Fibroblast of pulmonary artery (primary cell): ENCODE measurements at regions not wholly inside any gene's neighbourhood (a gene's known extent, or its start where the extent isn't known, plus 50 kb on each side); places are given as distances from the start of the nearest gene placed in this dataset.
A peak's percentile ranks its signal among the peaks of the same experiment; 100 is the strongest.

ENCODE experiments used
- DNase-seq: peaks from one replicate; pipeline ENCODE4 v3.0.0-alpha.2; 2010; ENCODE audit warnings: low read depth
- H3K4me3 ChIP-seq: replicated peaks from 2 replicates; pipeline ENCODE4 v1.5.1; 2011; ENCODE audit warnings: low read depth, mild to moderate bottlenecking, control low read depth, low read length, moderate library complexity
- CTCF ChIP-seq: IDR thresholded peaks from 2 replicates; pipeline ENCODE4 v1.5.1; 2011; ENCODE audit warnings: mild to moderate bottlenecking, control low read depth, low read length, inconsistent platforms; ENCODE audit errors: missing control alignments

- DNase-seq, result no peak
- no peak overlapping the region for H3K4me3 ChIP-seq
- no peak for TF ChIP-seq CTCF
Observed at GRCh38 chr3:94912656-94913055, 849.8 kb downstream of the NSUN3 start.

DNA sequence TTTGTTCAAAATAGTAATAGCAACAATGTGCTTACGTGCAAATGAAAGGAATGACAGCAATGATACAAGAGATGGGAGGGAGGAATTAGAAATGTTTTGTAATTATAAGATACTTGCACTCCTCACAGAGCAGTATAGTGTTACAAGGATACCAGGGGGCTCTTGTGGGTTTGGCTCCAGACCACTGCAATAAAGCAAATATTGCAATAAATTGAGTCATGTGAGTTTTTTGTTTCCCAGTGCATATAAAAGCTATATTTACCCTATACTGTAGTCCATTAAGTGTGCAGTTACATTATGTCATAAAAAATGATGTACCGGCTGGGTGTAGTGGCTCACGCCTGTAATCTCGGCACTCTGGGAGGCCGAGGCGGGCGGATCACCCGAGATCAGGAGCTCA lies 864.3 kb downstream of the NSUN3 start:
- no peak for TF ChIP-seq CTCF
- no peak for DNase-seq
- no peak overlapping the region for H3K4me3 ChIP-seq

DNA sequence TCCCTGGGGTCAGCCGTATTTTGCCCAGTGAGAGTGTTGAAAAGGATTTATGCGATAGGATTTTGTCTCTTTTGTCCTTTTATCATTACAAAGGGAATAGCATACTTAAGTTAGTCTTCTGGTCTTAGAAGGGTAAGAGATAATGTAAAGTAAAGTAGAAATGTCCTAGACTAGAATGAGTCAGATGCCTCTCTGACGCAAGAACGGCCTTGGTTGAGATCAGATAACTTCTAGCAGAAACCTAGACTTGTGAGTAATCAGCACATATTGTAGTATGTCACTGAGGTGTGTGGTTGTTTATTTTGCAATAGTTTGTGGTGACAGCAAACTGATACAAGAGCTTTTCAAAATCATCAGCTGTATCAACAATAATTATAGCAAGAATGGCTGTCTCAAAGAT lies 866.1 kb downstream of the NSUN3 start:
- DNase-seq, result peak; percentile 57
- TF ChIP-seq CTCF, result no peak
- H3K4me3 ChIP-seq, result no peak overlapping the region

- DNase-seq, result no peak
- no peak overlapping the region for H3K4me3 ChIP-seq
- TF ChIP-seq CTCF, result no peak
Observed at GRCh38 chr3:94935738-94936580, 873.1 kb downstream of the NSUN3 start.

- H3K4me3 ChIP-seq, result no peak overlapping the region
- TF ChIP-seq CTCF, result no peak
- DNase-seq, result no peak
Observed at GRCh38 chr3:94937980-94938379, 875.1 kb downstream of the NSUN3 start.

- no peak overlapping the region for H3K4me3 ChIP-seq
- no peak for TF ChIP-seq CTCF
- no peak for DNase-seq
Observed at GRCh38 chr3:94946683-94947082, 883.8 kb downstream of the NSUN3 start.
